ENCODE measurements at regions not wholly inside any gene's neighbourhood (a gene's known extent, or its start where the extent isn't known, plus 50 kb on each side); places are given as distances from the start of the nearest gene placed in this dataset.
"Not testable (repeated sequence)": the region's sequence is repeated elsewhere in the genome, so short reads cannot be mapped to it uniquely, and the experiment has no call there.

DNA sequence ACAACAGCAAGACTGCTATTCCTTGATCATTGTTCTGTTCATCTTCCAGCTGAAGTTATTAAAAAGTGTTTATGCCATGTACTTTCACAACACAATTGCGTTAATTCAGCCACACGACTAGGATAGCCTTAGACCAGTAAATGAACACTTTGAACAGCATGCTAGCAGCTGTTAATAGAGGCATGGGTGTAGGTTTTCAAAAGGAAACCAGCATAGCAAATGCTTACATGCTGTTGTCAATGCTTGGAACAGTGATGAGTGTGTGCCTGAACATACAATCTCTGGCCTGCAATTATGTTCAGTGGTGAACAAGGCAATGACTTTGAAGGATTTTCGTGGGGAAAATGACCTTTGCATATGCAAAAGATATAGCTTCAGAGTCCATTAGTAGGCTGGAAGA lies 127.4 kb upstream of the RBM19 start:
- no peak for DNase-seq (ENCODE audit: low read depth, low spot score)
- peaks cover 6% of the 10 kb centered on the region; the same call in 1 of the 2 replicates for H3K9me3 ChIP-seq (ENCODE audit: insufficient read depth, low read length)
- H3K27me3 ChIP-seq (ENCODE audit: insufficient read depth, insufficient read length), result no peaks in the 10 kb centered on the region
- no peak overlapping the region for H3K9ac ChIP-seq (ENCODE audit: insufficient read length, low read depth)
- no peaks in the 10 kb centered on the region for H3K36me3 ChIP-seq (ENCODE audit: insufficient read depth, insufficient read length, low read length)
- H3K4me3 ChIP-seq (ENCODE audit: insufficient read length, low read depth), result no peak overlapping the region
- no peaks in the 10 kb centered on the region for H3K4me1 ChIP-seq (ENCODE audit: insufficient read depth, insufficient read length)
- TF ChIP-seq ZNF274 (IDR thresholded peaks at IDR 0.05; ENCODE audit: low read depth, low read length), result no peak
- TF ChIP-seq SUZ12 (IDR thresholded peaks at IDR 0.05; ENCODE audit: extremely low read depth, insufficient read depth, insufficient read length), result no peak
- TF ChIP-seq YY1 (IDR thresholded peaks at IDR 0.05; ENCODE audit: insufficient read depth, insufficient read length), result no peak

DNA sequence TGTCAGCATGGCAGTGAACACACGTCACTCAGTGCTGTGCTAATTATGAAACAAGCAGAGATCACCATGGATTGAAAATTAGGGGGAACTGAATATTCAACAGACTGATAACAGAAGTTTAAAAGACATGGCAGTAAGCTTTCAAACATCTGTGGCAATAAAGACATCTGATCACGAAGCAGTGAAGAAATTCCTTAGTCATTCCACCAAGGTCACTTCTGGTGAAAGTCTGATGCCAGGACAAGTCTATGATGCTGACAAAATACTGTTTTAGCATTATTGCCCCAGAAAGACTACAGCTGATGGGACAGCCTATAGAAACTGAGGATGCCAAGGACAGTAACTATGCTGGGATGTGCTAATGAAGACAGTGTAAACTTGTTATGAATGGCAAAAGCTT lies 126.9 kb upstream of the RBM19 start:
- no peak for TF ChIP-seq SUZ12 (IDR thresholded peaks at IDR 0.05; ENCODE audit: extremely low read depth, insufficient read depth, insufficient read length)
- no peak for TF ChIP-seq YY1 (IDR thresholded peaks at IDR 0.05; ENCODE audit: insufficient read depth, insufficient read length)
- TF ChIP-seq ZNF274 (IDR thresholded peaks at IDR 0.05; ENCODE audit: low read depth, low read length), result no peak
- peaks cover 6% of the 10 kb centered on the region; the same call in 1 of the 2 replicates for H3K9me3 ChIP-seq (ENCODE audit: insufficient read depth, low read length)
- no peak for DNase-seq (ENCODE audit: low read depth, low spot score)

DNA sequence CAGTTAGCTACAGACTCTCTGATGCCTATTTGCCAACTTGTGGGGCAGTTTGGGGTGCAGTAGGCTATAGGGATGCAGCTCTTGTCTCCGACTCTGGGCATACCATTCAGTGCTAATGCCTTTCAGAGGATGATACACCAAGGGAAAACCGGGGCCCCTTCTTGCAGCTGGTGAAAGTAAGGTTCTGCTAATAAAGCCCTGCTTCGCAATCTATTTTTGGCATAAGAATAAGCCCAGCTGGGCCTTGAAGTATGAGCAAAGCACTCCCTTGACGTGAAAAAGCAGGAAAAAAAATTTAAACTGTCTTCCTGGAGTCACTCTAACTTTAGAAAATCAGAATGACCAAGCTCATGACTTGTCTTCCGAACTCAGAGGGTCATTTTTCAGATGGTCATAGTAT lies 124.1 kb upstream of the RBM19 start:
- no peaks in the 10 kb centered on the region for H3K4me1 ChIP-seq (ENCODE audit: insufficient read depth, insufficient read length)
- DNase-seq (ENCODE audit: low read depth, low spot score), result no peak
- H3K27me3 ChIP-seq (ENCODE audit: insufficient read depth, insufficient read length), result no peaks in the 10 kb centered on the region

More for the DNA sequence above, 126.9 kb upstream of the RBM19 start:
- Histone ChIP-seq H3K4me3 (ENCODE audit: insufficient read length, low read depth) (no peak overlapping the region), H3K36me3 (ENCODE audit: insufficient read depth, insufficient read length, low read length) (no peaks in the 10 kb centered on the region), H3K27me3 (ENCODE audit: insufficient read depth, insufficient read length) (no peaks in the 10 kb centered on the region), H3K4me1 (ENCODE audit: insufficient read depth, insufficient read length) (no peaks in the 10 kb centered on the region), H3K9ac (ENCODE audit: insufficient read length, low read depth) (no peak overlapping the region)

DNA sequence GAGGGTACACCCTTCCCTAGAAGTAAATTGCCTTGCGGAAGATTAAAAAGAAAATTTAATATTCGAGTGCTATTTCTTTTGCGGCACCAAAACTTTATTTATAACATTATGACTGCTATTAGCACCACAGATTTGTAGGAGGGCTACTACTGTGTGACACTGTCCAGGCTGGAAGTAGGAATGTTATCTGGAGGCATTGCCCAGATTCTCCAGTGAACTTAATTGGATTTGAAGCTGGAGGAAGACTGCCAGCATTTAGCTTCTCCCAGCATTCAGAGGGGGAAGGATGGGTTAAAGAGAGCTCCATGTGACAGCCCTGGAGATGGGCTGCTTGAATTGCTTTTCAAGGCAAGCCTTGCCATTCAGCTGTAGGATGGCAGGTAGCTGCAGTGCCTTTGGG lies 107.0 kb upstream of the RBM19 start:
- no peaks in the 10 kb centered on the region for H3K4me1 ChIP-seq (ENCODE audit: insufficient read depth, insufficient read length)
- no peaks in the 10 kb centered on the region for H3K36me3 ChIP-seq (ENCODE audit: insufficient read depth, insufficient read length, low read length)
- H3K27me3 ChIP-seq (ENCODE audit: insufficient read depth, insufficient read length), result no peaks in the 10 kb centered on the region
- DNase-seq (ENCODE audit: low read depth, low spot score), result no peak
- H3K4me3 ChIP-seq (ENCODE audit: insufficient read length, low read depth), result no peak overlapping the region
- no peak overlapping the region for H3K9ac ChIP-seq (ENCODE audit: insufficient read length, low read depth)
- TF ChIP-seq SUZ12 (IDR thresholded peaks at IDR 0.05; ENCODE audit: extremely low read depth, insufficient read depth, insufficient read length), result no peak
- no peak for TF ChIP-seq YY1 (IDR thresholded peaks at IDR 0.05; ENCODE audit: insufficient read depth, insufficient read length)
- no peak for TF ChIP-seq ZNF274 (IDR thresholded peaks at IDR 0.05; ENCODE audit: low read depth, low read length)
- H3K9me3 ChIP-seq (ENCODE audit: insufficient read depth, low read length), result no peaks in the 10 kb centered on the region

More for the DNA sequence above, 124.1 kb upstream of the RBM19 start:
- H3K9ac ChIP-seq (ENCODE audit: insufficient read length, low read depth), result no peak overlapping the region
- TF ChIP-seq ZNF274 (IDR thresholded peaks at IDR 0.05; ENCODE audit: low read depth, low read length) (no peak), SUZ12 (IDR thresholded peaks at IDR 0.05; ENCODE audit: extremely low read depth, insufficient read depth, insufficient read length) (no peak)
- peaks cover 6% of the 10 kb centered on the region; the same call in 1 of the 2 replicates for H3K9me3 ChIP-seq (ENCODE audit: insufficient read depth, low read length)
- H3K36me3 ChIP-seq (ENCODE audit: insufficient read depth, insufficient read length, low read length), result no peaks in the 10 kb centered on the region
- H3K4me3 ChIP-seq (ENCODE audit: insufficient read length, low read depth), result no peak overlapping the region

DNA sequence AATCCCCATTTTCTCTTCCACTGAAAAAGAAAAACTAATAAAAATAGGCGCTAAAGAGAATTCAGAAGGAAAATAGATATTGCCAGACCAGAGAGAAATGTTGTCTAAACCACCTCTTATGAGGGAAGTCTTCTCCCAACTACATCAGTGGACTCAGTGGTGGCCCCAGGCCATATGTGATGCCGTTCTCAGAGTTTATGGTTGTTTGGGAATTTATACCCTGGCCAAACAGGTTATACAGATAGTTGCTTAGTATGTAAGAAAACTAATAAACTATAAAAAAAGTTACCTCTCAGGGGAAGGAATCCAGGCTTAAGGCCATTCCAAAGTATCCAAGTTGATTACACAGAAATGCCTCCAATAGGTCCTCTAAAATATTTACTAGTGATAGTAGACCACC lies 103.4 kb upstream of the RBM19 start:
- Histone ChIP-seq H3K4me3 (ENCODE audit: insufficient read length, low read depth) (no peak overlapping the region), H3K9me3 (ENCODE audit: insufficient read depth, low read length) (peaks cover 12% of the 10 kb centered on the region; the same call in 1 of the 2 replicates), H3K9ac (ENCODE audit: insufficient read length, low read depth) (no peak overlapping the region), H3K36me3 (ENCODE audit: insufficient read depth, insufficient read length, low read length) (no peaks in the 10 kb centered on the region), H3K27me3 (ENCODE audit: insufficient read depth, insufficient read length) (no peaks in the 10 kb centered on the region), H3K4me1 (ENCODE audit: insufficient read depth, insufficient read length) (no peaks in the 10 kb centered on the region)
- no peak for DNase-seq (ENCODE audit: low read depth, low spot score)
- no peak for TF ChIP-seq ZNF274 (IDR thresholded peaks at IDR 0.05; ENCODE audit: low read depth, low read length)
- no peak for TF ChIP-seq SUZ12 (IDR thresholded peaks at IDR 0.05; ENCODE audit: extremely low read depth, insufficient read depth, insufficient read length)
- no peak for TF ChIP-seq YY1 (IDR thresholded peaks at IDR 0.05; ENCODE audit: insufficient read depth, insufficient read length)

DNA sequence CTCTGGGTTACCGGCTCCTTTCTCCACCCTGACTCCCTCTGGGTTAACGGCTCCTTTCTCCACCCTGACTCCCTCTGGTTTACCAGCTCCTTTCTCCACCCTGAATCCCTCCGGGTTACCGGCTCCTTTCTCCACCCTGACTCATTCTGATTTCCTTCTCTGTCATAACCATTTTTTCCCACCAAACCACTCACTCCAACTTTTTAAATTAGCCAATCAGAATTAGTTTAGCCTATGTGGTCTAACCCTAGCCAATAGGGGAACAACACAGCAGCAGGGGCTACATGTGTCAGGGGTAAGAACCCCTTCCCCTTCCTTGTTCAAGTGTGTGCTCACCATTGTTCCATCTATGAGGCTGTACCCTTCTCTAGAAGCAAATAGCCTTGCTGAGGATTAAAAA lies 98.4 kb upstream of the RBM19 start:
- H3K9ac ChIP-seq (ENCODE audit: insufficient read length, low read depth), result no peak overlapping the region
- no peak overlapping the region for H3K4me3 ChIP-seq (ENCODE audit: insufficient read length, low read depth)
- H3K27me3 ChIP-seq (ENCODE audit: insufficient read depth, insufficient read length), result no peaks in the 10 kb centered on the region
- no peaks in the 10 kb centered on the region for H3K4me1 ChIP-seq (ENCODE audit: insufficient read depth, insufficient read length)
- peaks cover 29% of the 10 kb centered on the region; the same call in 1 of the 2 replicates for H3K9me3 ChIP-seq (ENCODE audit: insufficient read depth, low read length)
- DNase-seq (ENCODE audit: low read depth, low spot score), result no peak
- TF ChIP-seq YY1 (IDR thresholded peaks at IDR 0.05; ENCODE audit: insufficient read depth, insufficient read length) (no peak), SUZ12 (IDR thresholded peaks at IDR 0.05; ENCODE audit: extremely low read depth, insufficient read depth, insufficient read length) (no peak)
- H3K36me3 ChIP-seq (ENCODE audit: insufficient read depth, insufficient read length, low read length), result no peaks in the 10 kb centered on the region

DNA sequence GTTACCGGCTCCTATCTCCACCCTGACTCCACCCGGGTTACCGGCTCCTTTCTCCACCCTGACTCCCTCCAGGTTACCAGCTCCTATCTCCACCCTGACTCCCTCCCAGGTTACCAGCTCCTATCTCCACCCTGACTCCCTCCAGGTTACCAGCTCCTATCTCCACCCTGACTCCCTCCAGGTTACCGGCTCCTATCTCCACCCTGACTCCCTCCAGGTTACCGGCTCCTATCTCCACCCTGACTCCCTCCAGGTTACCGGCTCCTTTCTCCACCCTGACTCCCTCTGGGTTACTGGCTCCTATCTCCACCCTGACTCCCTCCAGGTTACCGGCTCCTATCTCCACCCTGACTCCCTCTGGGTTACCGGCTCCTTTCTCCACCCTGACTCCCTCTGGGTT lies 97.9 kb upstream of the RBM19 start:
- not testable (repeated sequence) for DNase-seq (ENCODE audit: low read depth, low spot score); H3K9ac ChIP-seq (ENCODE audit: insufficient read length, low read depth); H3K27me3 ChIP-seq (ENCODE audit: insufficient read depth, insufficient read length); H3K4me1 ChIP-seq (ENCODE audit: insufficient read depth, insufficient read length); H3K36me3 ChIP-seq (ENCODE audit: insufficient read depth, insufficient read length, low read length); H3K4me3 ChIP-seq (ENCODE audit: insufficient read length, low read depth)
- peaks cover 32% of the 10 kb centered on the region; the same call in 1 of the 2 replicates for H3K9me3 ChIP-seq (ENCODE audit: insufficient read depth, low read length)

DNA sequence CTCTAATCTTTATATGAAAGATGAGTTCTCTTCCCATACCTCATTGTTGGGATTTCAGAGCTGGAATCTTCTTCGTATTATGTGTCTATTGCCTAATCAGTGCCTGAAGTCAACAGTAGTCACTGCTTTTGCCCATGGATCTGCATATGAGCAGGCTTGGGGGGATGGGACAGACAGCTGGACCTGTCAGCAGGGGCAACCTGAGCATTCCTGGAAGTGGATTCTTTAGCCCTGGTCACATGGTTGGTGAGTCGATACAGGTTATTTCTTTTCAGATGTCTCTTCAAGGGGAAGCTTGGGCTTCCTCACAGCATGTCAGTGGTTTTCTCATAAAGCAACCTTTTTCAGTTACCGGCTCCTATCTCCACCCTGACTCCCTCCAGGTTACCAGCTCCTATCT lies 97.3 kb upstream of the RBM19 start:
- no peak overlapping the region for H3K4me3 ChIP-seq (ENCODE audit: insufficient read length, low read depth)
- DNase-seq (ENCODE audit: low read depth, low spot score), result peak; percentile 27
- no peaks in the 10 kb centered on the region for H3K27me3 ChIP-seq (ENCODE audit: insufficient read depth, insufficient read length)
- no peak for TF ChIP-seq YY1 (IDR thresholded peaks at IDR 0.05; ENCODE audit: insufficient read depth, insufficient read length)
- TF ChIP-seq ZNF274 (IDR thresholded peaks at IDR 0.05; ENCODE audit: low read depth, low read length), result no peak
- no peak for TF ChIP-seq SUZ12 (IDR thresholded peaks at IDR 0.05; ENCODE audit: extremely low read depth, insufficient read depth, insufficient read length)
- H3K4me1 ChIP-seq (ENCODE audit: insufficient read depth, insufficient read length), result no peaks in the 10 kb centered on the region
- peaks cover 32% of the 10 kb centered on the region; the same call in 1 of the 2 replicates for H3K9me3 ChIP-seq (ENCODE audit: insufficient read depth, low read length)
- no peaks in the 10 kb centered on the region for H3K36me3 ChIP-seq (ENCODE audit: insufficient read depth, insufficient read length, low read length)
- no peak overlapping the region for H3K9ac ChIP-seq (ENCODE audit: insufficient read length, low read depth)

DNA sequence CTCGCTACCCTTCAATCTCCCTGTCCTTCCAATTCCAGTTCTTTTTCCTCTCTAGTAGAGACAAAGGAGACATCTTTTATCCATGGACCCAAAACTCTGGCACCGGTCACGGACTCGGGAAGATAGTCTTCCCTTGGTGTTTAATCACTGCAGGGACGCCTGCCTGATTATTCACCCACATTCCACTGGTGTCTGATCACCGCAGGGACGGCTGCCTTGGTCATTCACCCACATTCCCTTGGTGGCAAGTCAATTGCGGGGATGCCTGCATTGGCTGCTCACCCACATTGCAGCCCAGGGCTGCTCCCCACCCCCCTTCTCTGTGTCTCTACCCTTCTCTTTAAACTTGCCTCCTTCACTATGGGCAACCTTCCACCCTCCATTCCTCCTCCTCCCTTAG lies 90.2 kb upstream of the RBM19 start:
- not testable (repeated sequence) for H3K36me3 ChIP-seq (ENCODE audit: insufficient read depth, insufficient read length, low read length); H3K4me3 ChIP-seq (ENCODE audit: insufficient read length, low read depth); H3K27me3 ChIP-seq (ENCODE audit: insufficient read depth, insufficient read length); H3K4me1 ChIP-seq (ENCODE audit: insufficient read depth, insufficient read length); H3K9ac ChIP-seq (ENCODE audit: insufficient read length, low read depth); DNase-seq (ENCODE audit: low read depth, low spot score)
- peaks cover 35% of the 10 kb centered on the region for H3K9me3 ChIP-seq (ENCODE audit: insufficient read depth, low read length)
